ENCODE measurements at regions not wholly inside any gene's neighbourhood (a gene's known extent, or its start where the extent isn't known, plus 50 kb on each side); places are given as distances from the start of the nearest gene placed in this dataset.

DNA sequence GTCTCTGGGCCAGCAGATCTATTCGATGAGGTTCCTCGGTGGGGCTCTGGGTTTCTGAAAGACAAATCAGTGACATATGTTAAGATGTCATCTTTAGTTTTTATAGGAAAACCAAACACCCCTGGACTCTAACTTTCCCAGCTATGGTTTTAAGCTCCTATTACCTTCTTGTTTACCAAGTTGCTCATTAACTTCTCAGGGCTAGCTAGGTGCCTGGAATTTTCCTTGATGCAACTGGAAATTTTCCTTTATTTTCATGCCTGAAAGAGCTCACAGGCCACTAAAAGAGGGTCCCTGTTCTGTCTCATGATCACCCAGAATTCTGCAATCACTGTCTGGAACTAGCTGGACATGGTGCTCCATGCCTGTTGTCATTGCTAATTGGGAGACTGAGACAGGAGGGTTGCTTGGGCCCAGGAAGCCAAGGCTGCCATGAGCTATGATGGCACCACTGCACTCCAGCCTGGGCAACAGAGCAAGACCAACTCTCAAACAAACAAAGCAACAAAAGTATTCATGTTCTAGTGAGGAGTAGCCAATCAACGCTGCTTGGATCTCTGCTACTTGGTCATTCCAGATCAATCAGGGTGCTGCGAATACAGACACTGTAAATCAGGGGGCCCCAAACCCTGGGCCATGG, 1173.5 kb upstream of the AUTS2 start:
- H3K27ac Mint-ChIP-seq (ENCODE audit: unreplicated experiment), result no peak overlapping the region
- H3K4me3 Mint-ChIP-seq (ENCODE audit: unreplicated experiment), result no peak overlapping the region
- no peaks in the 10 kb centered on the region for H3K27me3 Mint-ChIP-seq (ENCODE audit: unreplicated experiment)
- no peak for DNase-seq (ENCODE audit: low spot score)
- no peaks in the 10 kb centered on the region for H3K4me1 Mint-ChIP-seq (ENCODE audit: unreplicated experiment)
- H3K36me3 Mint-ChIP-seq (ENCODE audit: low read depth, unreplicated experiment), result peaks cover 9% of the 10 kb centered on the region
- TF ChIP-seq, protein P1, sequence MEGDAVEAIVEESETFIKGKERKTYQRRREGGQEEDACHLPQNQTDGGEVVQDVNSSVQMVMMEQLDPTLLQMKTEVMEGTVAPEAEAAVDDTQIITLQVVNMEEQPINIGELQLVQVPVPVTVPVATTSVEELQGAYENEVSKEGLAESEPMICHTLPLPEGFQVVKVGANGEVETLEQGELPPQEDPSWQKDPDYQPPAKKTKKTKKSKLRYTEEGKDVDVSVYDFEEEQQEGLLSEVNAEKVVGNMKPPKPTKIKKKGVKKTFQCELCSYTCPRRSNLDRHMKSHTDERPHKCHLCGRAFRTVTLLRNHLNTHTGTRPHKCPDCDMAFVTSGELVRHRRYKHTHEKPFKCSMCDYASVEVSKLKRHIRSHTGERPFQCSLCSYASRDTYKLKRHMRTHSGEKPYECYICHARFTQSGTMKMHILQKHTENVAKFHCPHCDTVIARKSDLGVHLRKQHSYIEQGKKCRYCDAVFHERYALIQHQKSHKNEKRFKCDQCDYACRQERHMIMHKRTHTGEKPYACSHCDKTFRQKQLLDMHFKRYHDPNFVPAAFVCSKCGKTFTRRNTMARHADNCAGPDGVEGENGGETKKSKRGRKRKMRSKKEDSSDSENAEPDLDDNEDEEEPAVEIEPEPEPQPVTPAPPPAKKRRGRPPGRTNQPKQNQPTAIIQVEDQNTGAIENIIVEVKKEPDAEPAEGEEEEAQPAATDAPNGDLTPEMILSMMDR (IDR thresholded peaks at IDR 0.05; ENCODE audit: unreplicated experiment), result no peak
- H3K9me3 Mint-ChIP-seq (ENCODE audit: unreplicated experiment), result peaks cover 51% of the 10 kb centered on the region

DNA sequence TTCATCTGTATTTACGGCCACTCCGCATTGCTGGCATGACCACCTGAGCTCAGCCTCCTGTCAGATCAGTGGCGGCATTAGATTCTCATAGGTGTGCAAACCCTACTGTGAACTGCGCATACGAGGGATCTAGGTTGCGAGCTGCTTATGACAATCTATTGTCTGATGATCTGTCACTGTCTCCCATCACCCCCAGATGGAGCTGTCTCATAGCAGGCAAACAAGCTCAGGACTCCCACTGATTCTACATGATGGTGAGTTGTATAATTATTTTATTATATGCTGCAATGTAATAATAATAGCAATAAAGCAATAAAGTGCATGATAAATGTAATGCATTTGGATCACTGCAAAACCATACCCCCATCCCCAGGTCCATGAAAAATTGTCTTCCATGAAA, 1172.9 kb upstream of the AUTS2 start:
- peaks cover 55% of the 10 kb centered on the region for H3K9me3 Mint-ChIP-seq (ENCODE audit: unreplicated experiment)

DNA sequence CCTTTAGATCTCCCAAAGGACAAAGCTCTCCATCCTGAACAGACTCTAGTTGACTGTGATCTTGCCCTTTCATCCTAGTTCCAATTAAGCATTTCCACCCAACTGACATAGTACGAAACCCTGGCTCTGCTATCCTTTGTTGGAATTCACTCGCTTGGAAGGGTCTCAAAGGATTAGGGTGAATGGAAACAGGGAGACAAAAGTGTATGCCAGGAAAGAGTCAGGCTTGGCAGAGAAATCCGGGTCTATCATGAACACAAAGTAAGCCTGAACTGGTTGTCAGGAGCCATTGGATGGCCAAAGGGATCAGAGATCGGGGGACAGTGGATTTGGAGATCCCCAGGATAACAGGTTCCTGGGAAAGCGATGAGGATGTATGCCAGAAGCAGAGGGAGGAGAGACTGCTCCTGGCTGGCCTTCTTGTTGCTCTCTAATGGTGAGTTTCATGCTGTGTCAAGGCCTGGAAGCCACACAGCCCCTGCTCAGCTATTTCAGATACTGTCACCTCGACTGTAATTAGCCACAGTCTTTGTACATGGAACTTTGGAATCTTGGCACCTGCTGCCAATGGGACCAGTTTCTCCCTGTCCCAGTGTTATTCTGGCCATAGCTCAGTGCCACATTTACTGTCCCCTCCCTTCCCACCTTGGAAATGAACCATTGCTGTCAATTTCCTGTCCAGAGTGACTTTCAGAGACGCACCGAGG, 1168.7 kb upstream of the AUTS2 start:
- DNase-seq (ENCODE audit: low spot score), result no peak
- H3K27ac Mint-ChIP-seq (ENCODE audit: unreplicated experiment), result no peak overlapping the region
- no peaks in the 10 kb centered on the region for H3K4me1 Mint-ChIP-seq (ENCODE audit: unreplicated experiment)
- peaks cover 41% of the 10 kb centered on the region for H3K9me3 Mint-ChIP-seq (ENCODE audit: unreplicated experiment)
- TF ChIP-seq, protein P1 (IDR thresholded peaks at IDR 0.05; ENCODE audit: unreplicated experiment), result no peak
- peaks cover 9% of the 10 kb centered on the region for H3K36me3 Mint-ChIP-seq (ENCODE audit: low read depth, unreplicated experiment)
- H3K27me3 Mint-ChIP-seq (ENCODE audit: unreplicated experiment), result peaks cover 3% of the 10 kb centered on the region
- no peak overlapping the region for H3K4me3 Mint-ChIP-seq (ENCODE audit: unreplicated experiment)

More for the DNA sequence above, 1172.9 kb upstream of the AUTS2 start:
- no peak overlapping the region for H3K4me3 Mint-ChIP-seq (ENCODE audit: unreplicated experiment)
- DNase-seq (ENCODE audit: low spot score), result no peak
- TF ChIP-seq, protein P1 (IDR thresholded peaks at IDR 0.05; ENCODE audit: unreplicated experiment), result no peak
- H3K36me3 Mint-ChIP-seq (ENCODE audit: low read depth, unreplicated experiment), result peaks cover 9% of the 10 kb centered on the region
- H3K4me1 Mint-ChIP-seq (ENCODE audit: unreplicated experiment), result no peaks in the 10 kb centered on the region
- no peak overlapping the region for H3K27ac Mint-ChIP-seq (ENCODE audit: unreplicated experiment)
- no peaks in the 10 kb centered on the region for H3K27me3 Mint-ChIP-seq (ENCODE audit: unreplicated experiment)

DNA sequence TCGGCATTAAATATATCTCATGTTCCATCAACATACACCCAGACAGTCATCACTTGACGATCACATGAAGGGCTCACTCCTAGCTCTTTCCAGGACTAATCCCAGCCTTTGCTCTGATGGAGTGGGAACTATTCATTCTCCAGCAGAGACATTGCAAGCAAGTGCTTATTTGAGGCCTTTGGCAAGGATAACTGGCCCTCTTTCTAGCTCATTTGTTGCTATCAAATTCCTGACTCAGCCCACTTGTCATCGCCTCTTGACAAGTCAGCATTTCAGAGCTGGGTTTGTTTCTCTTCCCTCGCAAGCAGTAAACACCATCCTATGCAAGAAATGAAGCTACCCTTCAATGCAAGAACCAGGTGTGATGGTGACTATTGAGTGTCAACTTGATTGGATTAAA, 1165.7 kb upstream of the AUTS2 start:
- DNase-seq (ENCODE audit: low spot score), result no peak
- Mint-ChIP-seq H3K36me3 (ENCODE audit: low read depth, unreplicated experiment) (peaks cover 14% of the 10 kb centered on the region), H3K9me3 (ENCODE audit: unreplicated experiment) (peaks cover 38% of the 10 kb centered on the region), H3K27me3 (ENCODE audit: unreplicated experiment) (peaks cover 3% of the 10 kb centered on the region), H3K27ac (ENCODE audit: unreplicated experiment) (no peak overlapping the region), H3K4me1 (ENCODE audit: unreplicated experiment) (no peaks in the 10 kb centered on the region), H3K4me3 (ENCODE audit: unreplicated experiment) (no peak overlapping the region)
- TF ChIP-seq, protein P1 (IDR thresholded peaks at IDR 0.05; ENCODE audit: unreplicated experiment), result no peak

DNA sequence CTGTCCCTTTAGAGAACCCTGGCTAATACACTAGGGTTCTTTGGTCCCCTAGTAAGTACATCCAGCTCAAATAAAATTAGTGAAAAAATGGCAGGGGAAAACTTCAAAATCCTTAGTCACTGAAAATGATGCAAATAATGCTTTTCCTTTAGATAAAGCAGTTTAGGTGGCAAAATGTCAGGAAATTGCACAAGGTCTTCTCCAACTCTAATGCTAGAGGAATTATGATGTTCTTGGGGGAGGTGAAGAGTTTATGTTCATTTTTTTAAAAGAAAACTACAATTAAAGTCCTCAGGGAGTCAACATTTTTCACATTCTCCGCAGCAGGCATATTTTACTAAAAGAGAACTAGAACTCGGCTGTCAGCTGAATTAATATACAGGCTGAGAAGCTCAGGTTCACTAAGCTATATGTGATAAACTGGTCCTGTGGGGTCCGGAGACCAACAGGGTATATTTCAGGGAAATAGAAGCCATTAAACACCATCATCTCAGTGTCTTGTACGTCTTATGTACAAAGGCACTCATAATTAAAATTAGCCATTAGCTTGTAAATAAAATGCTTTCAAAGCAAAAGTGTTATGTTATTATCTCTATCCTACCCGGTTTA, 1164.7 kb upstream of the AUTS2 start:
- Mint-ChIP-seq H3K27me3 (ENCODE audit: unreplicated experiment) (peaks cover 3% of the 10 kb centered on the region), H3K36me3 (ENCODE audit: low read depth, unreplicated experiment) (peaks cover 17% of the 10 kb centered on the region), H3K9me3 (ENCODE audit: unreplicated experiment) (peaks cover 33% of the 10 kb centered on the region), H3K4me1 (ENCODE audit: unreplicated experiment) (no peaks in the 10 kb centered on the region), H3K4me3 (ENCODE audit: unreplicated experiment) (no peak overlapping the region), H3K27ac (ENCODE audit: unreplicated experiment) (no peak overlapping the region)
- DNase-seq (ENCODE audit: low spot score), result no peak
- TF ChIP-seq, protein P1 (IDR thresholded peaks at IDR 0.05; ENCODE audit: unreplicated experiment), result no peak
